SK-N-SH (cell line): ENCODE measurements at regions not wholly inside any gene's neighbourhood (a gene's known extent, or its start where the extent isn't known, plus 50 kb on each side); places are given as distances from the start of the nearest gene placed in this dataset.

ENCODE experiments used
- CTCF ChIA-PET: fragments of 300-600, 350-600 bp; formaldehyde crosslinking; extraction: SDS; loops from one replicate; lab custom pipeline; 2021; lab: Yijun Ruan, JAX
- POLR2A ChIA-PET: fragments of 350-600 bp; sonication (Branson Sonifier 250); formaldehyde crosslinking; extraction: SDS; loops from one replicate; lab custom pipeline; 2020; ENCODE audit warnings: antibody characterized with exemption, inconsistent platforms; lab: Yijun Ruan, JAX
- DNase-seq: peaks from one replicate; pipeline ENCODE4 v3.0.0; 2012
- H2AFZ ChIP-seq: fragments of 200-600 bp; sonication (generic); 2 replicates; pipeline ENCODE4 v1.8.1; 2016; ENCODE audit warnings: antibody characterized with exemption, mild to moderate bottlenecking, low read depth
- H3F3A ChIP-seq: fragments of 200-600 bp; sonication (generic); replicated peaks from 2 replicates; pipeline ENCODE3; 2016; ENCODE audit warnings: antibody characterized with exemption, mild to moderate bottlenecking; ENCODE audit not compliant: insufficient read depth
- H3K27ac ChIP-seq, 2 experiments: fragments of 200-500 bp in 1 of 2; fragments of 200-600 bp in 1 of 2; sonication (Bioruptor generic) in 1 of 2; sonication (generic), shearing (Covaris generic) in 1 of 2; 2 replicates each; pipeline versions ENCODE4 v1.5.1 to v1.6.1; 2014 to 2016; ENCODE audit warnings: low read depth in 2 of 2, inconsistent platforms in 1 of 2, low read length in 1 of 2, mild to moderate bottlenecking in 1 of 2, mixed read lengths in 1 of 2
- H3K27me3 ChIP-seq: fragments of 200-600 bp; sonication (generic), shearing (Covaris generic); 2 replicates; pipeline ENCODE4 v1.6.1; 2016; ENCODE audit warnings: mixed run types; ENCODE audit not compliant: insufficient read depth
- H3K36me3 ChIP-seq, 2 experiments: fragments of 200-500 bp in 1 of 2; fragments of 200-600 bp in 1 of 2; sonication (Bioruptor generic) in 1 of 2; sonication (generic) in 1 of 2; replicated peaks in 1 of 2; 2 replicates each; pipeline versions ENCODE3 to v1.5.1; 2014 to 2016; ENCODE audit warnings: low read length in 1 of 2, mild to moderate bottlenecking in 1 of 2; ENCODE audit not compliant: insufficient read depth in 2 of 2, control insufficient read depth in 1 of 2
- H3K4me1 ChIP-seq, 2 experiments: fragments of 200-500 bp in 1 of 2; fragments of 200-600 bp in 1 of 2; sonication (Bioruptor generic) in 1 of 2; sonication (generic), shearing (Covaris generic) in 1 of 2; 2 replicates each; pipeline versions ENCODE4 v1.5.1 to v1.6.1; 2014 to 2016; ENCODE audit warnings: low read depth in 1 of 2, low read length in 1 of 2, mixed run types in 1 of 2; ENCODE audit not compliant: insufficient read depth in 2 of 2, control insufficient read depth in 1 of 2
- H3K4me2 ChIP-seq: fragments of 200-600 bp; sonication (generic), shearing (Covaris generic); 2 replicates; pipeline ENCODE4 v1.6.1; 2017; ENCODE audit warnings: mixed run types
- H3K4me3 ChIP-seq, 2 experiments: fragments of 200-500 bp in 1 of 2; fragments of 200-600 bp in 1 of 2; sonication (Bioruptor generic) in 1 of 2; sonication (generic), shearing (Covaris generic) in 1 of 2; 2 replicates each; pipeline versions ENCODE4 v1.5.1 to v1.8.1; 2014 to 2016; ENCODE audit warnings: low read depth in 2 of 2, inconsistent platforms in 1 of 2, low read length in 1 of 2, mild to moderate bottlenecking in 1 of 2, mixed read lengths in 1 of 2, moderate library complexity in 1 of 2
- H3K79me2 ChIP-seq: fragments of 200-600 bp; sonication (generic); 2 replicates; pipeline ENCODE4 v1.8.1; 2017; ENCODE audit warnings: mild to moderate bottlenecking; ENCODE audit not compliant: insufficient read depth
- H3K9ac ChIP-seq: fragments of 200-600 bp; sonication (generic); 2 replicates; pipeline ENCODE4 v1.6.1; 2017; ENCODE audit warnings: mixed run types
- H3K9me2 ChIP-seq: fragments of 200-600 bp; sonication (generic); 2 replicates; pipeline ENCODE4 v1.6.1; 2017; ENCODE audit warnings: mixed run types
- H3K9me3 ChIP-seq: fragments of 200-600 bp; sonication (generic); 2 replicates; pipeline ENCODE4 v1.6.1; 2017; ENCODE audit warnings: mixed run types, mild to moderate bottlenecking, moderate library complexity
- H4K20me1 ChIP-seq: fragments of 200-600 bp; sonication (generic); 2 replicates; pipeline ENCODE4 v1.6.1; 2017; ENCODE audit warnings: mild to moderate bottlenecking, mixed run types; ENCODE audit not compliant: insufficient read depth
- ELF1 ChIP-seq: IDR thresholded peaks from 2 replicates; pipeline ENCODE4 v1.4.0; 2012
- EP300 ChIP-seq, 2 experiments: IDR thresholded peaks; 2 replicates each; pipeline versions ENCODE4 v1.4.0 to v1.6.1; 2012; ENCODE audit warnings: borderline replicate concordance in 1 of 2, low read depth in 1 of 2, low read length in 1 of 2
- FOXJ3 ChIP-seq: sonication (generic); formaldehyde crosslinking; IDR thresholded peaks from 2 replicates; pipeline ENCODE4 v1.5.1; 2020; ENCODE audit warnings: mild to moderate bottlenecking, missing genetic modification reagents
- GATA2 ChIP-seq: sonication (generic); formaldehyde crosslinking; IDR thresholded peaks from 2 replicates; pipeline ENCODE4 v1.5.0; 2020; ENCODE audit warnings: mild to moderate bottlenecking, missing genetic modification reagents
- JUND ChIP-seq: IDR thresholded peaks from 2 replicates; pipeline ENCODE4 v1.4.0; 2012
- MXI1 ChIP-seq: IDR thresholded peaks from 2 replicates; pipeline ENCODE4 v1.6.1; 2012; ENCODE audit warnings: mild to moderate bottlenecking, low read depth, low read length, improper control_type of control experiment
- NFIC ChIP-seq: IDR thresholded peaks from 2 replicates; pipeline ENCODE4 v1.4.0; 2012; ENCODE audit warnings: borderline replicate concordance
- POLR2AphosphoS5 ChIP-seq: IDR thresholded peaks from 2 replicates; pipeline ENCODE4 v1.6.1; 2012; ENCODE audit warnings: low read depth, low read length
- SMC3 ChIP-seq: IDR thresholded peaks from 2 replicates; pipeline ENCODE4 v1.6.1; 2012; ENCODE audit warnings: low read depth, low read length, improper control_type of control experiment
- TAF1 ChIP-seq: IDR thresholded peaks from 2 replicates; pipeline ENCODE4 v1.6.1; 2012; ENCODE audit warnings: low read depth, mild to moderate bottlenecking, low read length, moderate library complexity, borderline replicate concordance
- TCF12 ChIP-seq: IDR thresholded peaks from 2 replicates; pipeline ENCODE4 v1.4.0; 2012
- YY1 ChIP-seq: IDR thresholded peaks from 2 replicates; pipeline ENCODE4 v1.4.0; 2012; ENCODE audit warnings: low read depth, mild to moderate bottlenecking
- WGBS: methylation state at CpG from one replicate; pipeline ENCODE4 v1.1.6; 2017; ENCODE audit warnings: low lambda C conversion rate; 5-methylcytosine and 5-hydroxymethylcytosine counted together
- TF ChIP-seq, protein P1 (sequence below): IDR thresholded peaks from 2 replicates; pipeline ENCODE4; 2012
- TF ChIP-seq, protein P2 (sequence below): IDR thresholded peaks from 2 replicates; pipeline ENCODE4 v1.6.1; 2012; ENCODE audit warnings: mild to moderate bottlenecking, low read depth, low read length, moderate library complexity
- TF ChIP-seq, protein P3 (sequence below): fragments of 200-600 bp; sonication (generic); IDR thresholded peaks from 2 replicates; pipeline ENCODE4 v1.6.1; 2017; ENCODE audit warnings: antibody characterized with exemption, mild to moderate bottlenecking, moderate library complexity
- TF ChIP-seq, protein P4 (sequence below): fragments of 150-350 bp; IDR thresholded peaks from 2 replicates; pipeline ENCODE4 v1.6.1; 2016; ENCODE audit warnings: mild to moderate bottlenecking, low read depth, low read length
- TF ChIP-seq, protein P5 (sequence below): IDR thresholded peaks from 2 replicates; pipeline ENCODE4 v1.4.0; 2012; ENCODE audit warnings: low read depth, borderline replicate concordance

DNA sequence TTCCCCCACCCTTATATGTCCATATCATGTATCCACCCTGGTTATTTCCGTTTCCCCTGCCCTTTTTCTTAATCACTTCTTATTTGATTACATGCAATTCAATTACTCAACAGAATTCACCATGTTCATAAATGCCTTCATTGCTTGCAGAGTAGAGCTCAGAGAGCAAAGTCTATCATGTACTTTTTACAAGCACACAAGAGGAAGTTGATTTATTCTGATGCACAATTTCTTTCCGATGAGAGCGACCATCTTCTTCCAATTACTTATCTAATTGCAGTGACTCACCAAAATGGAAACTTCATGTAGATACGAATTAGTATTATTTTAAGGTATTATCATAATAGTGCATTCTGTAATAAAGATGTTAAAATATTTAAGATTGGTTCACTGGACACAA is 430.5 kb upstream of the KLF6 start:
- no peaks in the 10 kb centered on the region for H3K9me3 ChIP-seq
- no peaks in the 10 kb centered on the region for H3K79me2 ChIP-seq
- 0 out of 4 replicates have a peak, but pooled peaks have one; percentile 15 to 17 for TF ChIP-seq EP300 (IDR thresholded peaks at IDR 0.05; ENCODE audit: borderline replicate concordance in 1 of 2, low read depth in 1 of 2, low read length in 1 of 2)
- TF ChIP-seq SMC3 = peak; percentile 4; the same call in 1 of the 2 replicates
- no peak for TF ChIP-seq NFIC
- 0 out of 2 replicates have a peak, but pooled peaks have one; percentile 31 for TF ChIP-seq YY1
- TF ChIP-seq GATA2 = no peak
- TF ChIP-seq TCF12 = peak; percentile 54
- TF ChIP-seq, protein P1, sequence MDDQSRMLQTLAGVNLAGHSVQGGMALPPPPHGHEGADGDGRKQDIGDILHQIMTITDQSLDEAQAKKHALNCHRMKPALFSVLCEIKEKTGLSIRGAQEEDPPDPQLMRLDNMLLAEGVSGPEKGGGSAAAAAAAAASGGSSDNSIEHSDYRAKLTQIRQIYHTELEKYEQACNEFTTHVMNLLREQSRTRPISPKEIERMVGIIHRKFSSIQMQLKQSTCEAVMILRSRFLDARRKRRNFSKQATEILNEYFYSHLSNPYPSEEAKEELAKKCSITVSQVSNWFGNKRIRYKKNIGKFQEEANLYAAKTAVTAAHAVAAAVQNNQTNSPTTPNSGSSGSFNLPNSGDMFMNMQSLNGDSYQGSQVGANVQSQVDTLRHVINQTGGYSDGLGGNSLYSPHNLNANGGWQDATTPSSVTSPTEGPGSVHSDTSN = 0 out of 2 replicates have a peak, but pooled peaks have one; percentile 8
- TF ChIP-seq JUND = peak; percentile 10; the same call in 1 of the 2 replicates
- H3K9ac ChIP-seq = no peak overlapping the region
- no peaks in the 10 kb centered on the region for H4K20me1 ChIP-seq
- H3K9me2 ChIP-seq = no peaks in the 10 kb centered on the region
- H3K36me3 ChIP-seq = no peaks in the 10 kb centered on the region
- no peak for DNase-seq
- H3K4me2 ChIP-seq = peak overlapping the region; percentile 25
- H2AFZ ChIP-seq = peak overlapping the region; percentile 45
- no peak overlapping the region for H3K4me3 ChIP-seq
- peak overlapping the region; percentile 34 to 80; a peak in 3 of 4 replicates for H3K27ac ChIP-seq
- no peaks in the 10 kb centered on the region for H3K27me3 ChIP-seq
- 13% methylated on average over 4 of the region's 4 CpGs for WGBS
- CTCF ChIA-PET = interaction anchor here (0.7 to 1.3 kb wide), 2 partner anchors 41 to 976 kb away, joined by 3 read pairs; no protein-coding TSS in a partner anchor
- H3K4me1 ChIP-seq = peaks cover 17 to 19% of the 10 kb centered on the region in 2 experiments; a peak in 3 of 4 replicates
- H3F3A ChIP-seq = peaks cover 9% of the 10 kb centered on the region
- POLR2A ChIA-PET = no interaction called here

DNA sequence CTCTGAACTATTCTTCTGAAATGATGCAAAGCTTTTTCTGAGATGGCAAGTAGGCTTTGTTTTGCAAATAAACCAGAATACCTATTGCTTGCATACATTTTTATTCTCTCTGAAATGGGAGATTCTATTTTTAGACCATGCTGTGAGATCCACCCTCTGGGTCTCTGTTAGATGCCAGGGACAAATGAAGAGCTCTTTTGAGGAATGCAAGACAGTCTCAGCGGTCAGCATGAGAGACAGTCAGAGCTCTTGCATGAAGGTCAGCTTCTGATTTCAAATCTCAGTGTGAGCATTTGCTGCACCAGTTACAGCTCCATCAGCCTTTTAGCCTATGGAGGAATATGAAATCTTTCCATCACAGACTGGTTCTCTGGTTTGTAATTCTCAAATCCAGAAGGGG is 429.9 kb upstream of the KLF6 start:
- H3K9ac ChIP-seq = no peak overlapping the region; the same call in 1 of the 2 replicates
- H3K9me2 ChIP-seq = no peaks in the 10 kb centered on the region
- DNase-seq = no peak
- TF ChIP-seq POLR2AphosphoS5 (no peak), TAF1 (no peak), ELF1 (no peak), FOXJ3 (CRISPR knock-in tag) (no peak), SMC3 (no peak), GATA2 (no peak), MXI1 (no peak), NFIC (no peak), TCF12 (no peak), EP300 (IDR thresholded peaks at IDR 0.05; ENCODE audit: borderline replicate concordance in 1 of 2, low read depth in 1 of 2, low read length in 1 of 2) (no peak)
- TF ChIP-seq, protein P2, sequence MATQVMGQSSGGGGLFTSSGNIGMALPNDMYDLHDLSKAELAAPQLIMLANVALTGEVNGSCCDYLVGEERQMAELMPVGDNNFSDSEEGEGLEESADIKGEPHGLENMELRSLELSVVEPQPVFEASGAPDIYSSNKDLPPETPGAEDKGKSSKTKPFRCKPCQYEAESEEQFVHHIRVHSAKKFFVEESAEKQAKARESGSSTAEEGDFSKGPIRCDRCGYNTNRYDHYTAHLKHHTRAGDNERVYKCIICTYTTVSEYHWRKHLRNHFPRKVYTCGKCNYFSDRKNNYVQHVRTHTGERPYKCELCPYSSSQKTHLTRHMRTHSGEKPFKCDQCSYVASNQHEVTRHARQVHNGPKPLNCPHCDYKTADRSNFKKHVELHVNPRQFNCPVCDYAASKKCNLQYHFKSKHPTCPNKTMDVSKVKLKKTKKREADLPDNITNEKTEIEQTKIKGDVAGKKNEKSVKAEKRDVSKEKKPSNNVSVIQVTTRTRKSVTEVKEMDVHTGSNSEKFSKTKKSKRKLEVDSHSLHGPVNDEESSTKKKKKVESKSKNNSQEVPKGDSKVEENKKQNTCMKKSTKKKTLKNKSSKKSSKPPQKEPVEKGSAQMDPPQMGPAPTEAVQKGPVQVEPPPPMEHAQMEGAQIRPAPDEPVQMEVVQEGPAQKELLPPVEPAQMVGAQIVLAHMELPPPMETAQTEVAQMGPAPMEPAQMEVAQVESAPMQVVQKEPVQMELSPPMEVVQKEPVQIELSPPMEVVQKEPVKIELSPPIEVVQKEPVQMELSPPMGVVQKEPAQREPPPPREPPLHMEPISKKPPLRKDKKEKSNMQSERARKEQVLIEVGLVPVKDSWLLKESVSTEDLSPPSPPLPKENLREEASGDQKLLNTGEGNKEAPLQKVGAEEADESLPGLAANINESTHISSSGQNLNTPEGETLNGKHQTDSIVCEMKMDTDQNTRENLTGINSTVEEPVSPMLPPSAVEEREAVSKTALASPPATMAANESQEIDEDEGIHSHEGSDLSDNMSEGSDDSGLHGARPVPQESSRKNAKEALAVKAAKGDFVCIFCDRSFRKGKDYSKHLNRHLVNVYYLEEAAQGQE = no peak
- TF ChIP-seq, protein P3, sequence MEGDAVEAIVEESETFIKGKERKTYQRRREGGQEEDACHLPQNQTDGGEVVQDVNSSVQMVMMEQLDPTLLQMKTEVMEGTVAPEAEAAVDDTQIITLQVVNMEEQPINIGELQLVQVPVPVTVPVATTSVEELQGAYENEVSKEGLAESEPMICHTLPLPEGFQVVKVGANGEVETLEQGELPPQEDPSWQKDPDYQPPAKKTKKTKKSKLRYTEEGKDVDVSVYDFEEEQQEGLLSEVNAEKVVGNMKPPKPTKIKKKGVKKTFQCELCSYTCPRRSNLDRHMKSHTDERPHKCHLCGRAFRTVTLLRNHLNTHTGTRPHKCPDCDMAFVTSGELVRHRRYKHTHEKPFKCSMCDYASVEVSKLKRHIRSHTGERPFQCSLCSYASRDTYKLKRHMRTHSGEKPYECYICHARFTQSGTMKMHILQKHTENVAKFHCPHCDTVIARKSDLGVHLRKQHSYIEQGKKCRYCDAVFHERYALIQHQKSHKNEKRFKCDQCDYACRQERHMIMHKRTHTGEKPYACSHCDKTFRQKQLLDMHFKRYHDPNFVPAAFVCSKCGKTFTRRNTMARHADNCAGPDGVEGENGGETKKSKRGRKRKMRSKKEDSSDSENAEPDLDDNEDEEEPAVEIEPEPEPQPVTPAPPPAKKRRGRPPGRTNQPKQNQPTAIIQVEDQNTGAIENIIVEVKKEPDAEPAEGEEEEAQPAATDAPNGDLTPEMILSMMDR = no peak
- TF ChIP-seq, protein P4, sequence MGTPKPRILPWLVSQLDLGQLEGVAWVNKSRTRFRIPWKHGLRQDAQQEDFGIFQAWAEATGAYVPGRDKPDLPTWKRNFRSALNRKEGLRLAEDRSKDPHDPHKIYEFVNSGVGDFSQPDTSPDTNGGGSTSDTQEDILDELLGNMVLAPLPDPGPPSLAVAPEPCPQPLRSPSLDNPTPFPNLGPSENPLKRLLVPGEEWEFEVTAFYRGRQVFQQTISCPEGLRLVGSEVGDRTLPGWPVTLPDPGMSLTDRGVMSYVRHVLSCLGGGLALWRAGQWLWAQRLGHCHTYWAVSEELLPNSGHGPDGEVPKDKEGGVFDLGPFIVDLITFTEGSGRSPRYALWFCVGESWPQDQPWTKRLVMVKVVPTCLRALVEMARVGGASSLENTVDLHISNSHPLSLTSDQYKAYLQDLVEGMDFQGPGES = no peak
- TF ChIP-seq, protein P5, sequence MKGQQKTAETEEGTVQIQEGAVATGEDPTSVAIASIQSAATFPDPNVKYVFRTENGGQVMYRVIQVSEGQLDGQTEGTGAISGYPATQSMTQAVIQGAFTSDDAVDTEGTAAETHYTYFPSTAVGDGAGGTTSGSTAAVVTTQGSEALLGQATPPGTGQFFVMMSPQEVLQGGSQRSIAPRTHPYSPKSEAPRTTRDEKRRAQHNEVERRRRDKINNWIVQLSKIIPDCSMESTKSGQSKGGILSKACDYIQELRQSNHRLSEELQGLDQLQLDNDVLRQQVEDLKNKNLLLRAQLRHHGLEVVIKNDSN = no peak

More for the DNA sequence above, 429.9 kb upstream of the KLF6 start:
- peaks cover 17 to 19% of the 10 kb centered on the region in 2 experiments; a peak in 3 of 4 replicates for H3K4me1 ChIP-seq
- H3K27me3 ChIP-seq = no peaks in the 10 kb centered on the region
- no peaks in the 10 kb centered on the region for H3K9me3 ChIP-seq
- CTCF ChIA-PET = interaction anchor here (1.3 kb wide), 1 partner anchor 975 kb away, joined by 3 read pairs; no protein-coding TSS in a partner anchor
- H3K4me2 ChIP-seq = peak overlapping the region; percentile 25
- peaks cover 9% of the 10 kb centered on the region for H3F3A ChIP-seq
- H3K36me3 ChIP-seq = no peaks in the 10 kb centered on the region
- H3K4me3 ChIP-seq = no peak overlapping the region
- H4K20me1 ChIP-seq = no peaks in the 10 kb centered on the region
- H2AFZ ChIP-seq = 0 out of 2 replicates have a peak overlapping the region, but pooled peaks have one; percentile 45
- WGBS = 86% methylated on average over 1 of the region's 1 CpG
- peak overlapping the region; percentile 62 to 80; a peak in 3 of 4 replicates for H3K27ac ChIP-seq
- no peaks in the 10 kb centered on the region for H3K79me2 ChIP-seq
- POLR2A ChIA-PET = no interaction called here
